GM13976 (cell line): ENCODE measurements at regions not wholly inside any gene's neighbourhood (a gene's known extent, or its start where the extent isn't known, plus 50 kb on each side); places are given as distances from the start of the nearest gene placed in this dataset.

ENCODE experiments used
- DNase-seq: peaks from one replicate; pipeline ENCODE4 v3.0.0; 2012; ENCODE audit warnings: low spot score
- CTCF ChIP-seq: IDR thresholded peaks from 2 replicates; pipeline ENCODE4 v1.5.1; 2012; ENCODE audit warnings: borderline replicate concordance, mild to moderate bottlenecking; ENCODE audit not compliant: insufficient read depth; ENCODE audit errors: extremely low read depth, missing control alignments, control extremely low read depth
- in situ Hi-C: fragments of 300-500 bp; cut with MboI; formaldehyde crosslinking; loops from one replicate; pipeline ENCODE4 v1.12.0; 2022; ENCODE audit warnings: low sequenced_read_pairs, mixed read lengths, inconsistent platforms; ENCODE audit not compliant: unreplicated experiment

DNA sequence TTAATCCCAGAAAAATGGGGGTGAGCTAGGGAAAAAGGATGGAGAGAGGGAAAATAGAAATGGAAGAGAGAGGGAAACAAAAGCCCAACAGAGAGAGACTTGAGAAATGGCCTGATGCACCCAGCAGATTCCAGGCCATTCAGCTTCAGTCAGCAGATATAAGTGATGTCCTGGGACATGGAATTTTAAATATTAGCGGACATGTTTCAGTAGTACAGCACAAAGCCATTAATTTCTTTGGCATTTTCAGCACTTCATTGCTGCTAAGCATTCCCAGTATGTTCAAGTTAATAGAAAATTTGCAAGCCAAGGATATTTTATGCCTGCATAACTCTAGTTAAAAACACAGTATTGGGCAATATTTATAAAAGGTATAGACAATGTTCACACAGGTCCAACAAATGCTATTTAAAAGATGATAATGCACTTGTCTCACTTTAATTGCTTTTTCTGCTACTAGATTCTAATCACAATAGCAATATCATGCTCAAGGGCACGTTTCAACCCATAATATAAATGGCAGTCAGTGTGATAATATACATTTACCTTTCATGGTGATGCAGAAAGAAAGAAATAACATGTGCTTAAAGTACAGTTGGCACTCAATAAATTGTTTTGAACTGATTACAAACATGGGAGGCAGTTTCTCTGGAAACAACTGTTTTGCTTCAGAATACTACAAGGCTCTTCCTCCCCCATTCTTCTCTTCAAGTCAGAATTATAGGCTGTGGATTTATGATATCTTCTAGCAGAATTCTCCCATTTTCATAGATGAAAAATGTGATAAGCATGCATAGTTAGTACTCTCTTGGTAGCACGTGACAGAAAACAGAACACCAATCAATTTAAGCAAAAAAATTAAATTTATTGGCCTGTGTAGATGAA is 108.1 kb upstream of the MAGI3 start:
- no peak for TF ChIP-seq CTCF
- no peak for DNase-seq
- in situ Hi-C loops: no loop called here

DNA sequence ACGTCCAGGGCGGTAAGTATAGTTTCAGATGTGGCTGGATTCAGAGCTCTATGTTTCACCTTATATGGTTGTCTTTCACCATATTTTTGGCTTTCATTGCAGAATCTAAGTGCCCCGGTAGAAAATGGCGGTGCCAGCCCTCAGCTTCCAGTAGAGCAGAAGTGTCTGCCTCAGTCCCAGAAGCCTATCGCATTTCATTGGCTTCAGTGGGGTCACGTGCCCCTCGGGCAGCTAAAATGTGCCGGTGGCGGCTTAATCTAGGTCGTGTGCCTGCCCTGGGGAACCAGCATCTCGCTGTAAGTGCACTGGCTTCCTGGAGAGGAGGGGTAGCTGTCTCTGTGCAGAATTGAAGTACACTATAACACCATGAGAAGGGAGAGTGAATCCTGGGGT is 107.4 kb upstream of the MAGI3 start:
- no peak for TF ChIP-seq CTCF
- in situ Hi-C loops: no loop called here
- no peak for DNase-seq

GRCh38 chr1:113283914-113284313 is 106.4 kb upstream of the MAGI3 start:
- DNase-seq: no peak
- in situ Hi-C loops: no loop called here
- TF ChIP-seq CTCF: no peak

- TF ChIP-seq CTCF: no peak
- in situ Hi-C loops: no loop called here
- DNase-seq: no peak
Observed at GRCh38 chr1:113286156-113286555, 104.2 kb upstream of the MAGI3 start.

DNA sequence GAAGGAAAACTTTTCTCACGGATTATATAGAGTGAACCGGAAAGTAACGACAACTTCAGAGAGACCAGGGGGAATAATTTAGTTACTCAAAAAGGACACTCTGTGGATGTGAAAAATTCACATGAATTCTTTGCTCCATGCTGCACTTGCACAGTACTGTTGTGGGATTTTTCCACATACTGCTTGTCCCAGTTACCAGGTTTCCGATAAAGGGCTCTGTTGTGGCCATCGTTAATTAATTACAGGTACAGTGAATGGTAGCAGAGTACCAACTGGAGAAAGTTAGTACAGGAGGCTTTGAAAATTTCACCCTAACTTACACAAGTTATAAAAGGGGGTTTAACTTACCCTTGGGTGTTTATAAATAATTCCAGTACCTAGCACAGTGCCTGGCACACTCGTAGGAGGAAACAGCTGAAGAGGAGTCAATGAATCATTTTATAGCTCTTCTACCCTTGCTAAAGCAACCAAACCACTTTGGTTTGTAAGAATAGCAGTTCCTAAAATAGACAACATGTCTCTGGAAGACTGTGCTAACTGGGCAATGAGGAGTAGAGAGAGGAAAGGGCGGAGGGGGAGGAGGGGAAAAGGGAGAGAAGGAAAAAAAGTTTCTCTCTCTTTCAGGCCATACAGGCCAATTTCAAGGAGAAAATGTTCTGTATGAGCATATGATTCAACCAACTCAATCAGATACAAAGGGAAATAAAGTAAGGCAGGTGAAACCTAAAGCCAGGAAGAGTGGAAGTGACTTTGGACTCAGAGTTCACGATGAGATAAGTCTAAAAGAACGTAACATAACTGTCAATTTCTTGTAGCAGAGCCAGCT is 98.3 kb upstream of the MAGI3 start:
- in situ Hi-C loops: no loop called here
- TF ChIP-seq CTCF: no peak
- DNase-seq: no peak

DNA sequence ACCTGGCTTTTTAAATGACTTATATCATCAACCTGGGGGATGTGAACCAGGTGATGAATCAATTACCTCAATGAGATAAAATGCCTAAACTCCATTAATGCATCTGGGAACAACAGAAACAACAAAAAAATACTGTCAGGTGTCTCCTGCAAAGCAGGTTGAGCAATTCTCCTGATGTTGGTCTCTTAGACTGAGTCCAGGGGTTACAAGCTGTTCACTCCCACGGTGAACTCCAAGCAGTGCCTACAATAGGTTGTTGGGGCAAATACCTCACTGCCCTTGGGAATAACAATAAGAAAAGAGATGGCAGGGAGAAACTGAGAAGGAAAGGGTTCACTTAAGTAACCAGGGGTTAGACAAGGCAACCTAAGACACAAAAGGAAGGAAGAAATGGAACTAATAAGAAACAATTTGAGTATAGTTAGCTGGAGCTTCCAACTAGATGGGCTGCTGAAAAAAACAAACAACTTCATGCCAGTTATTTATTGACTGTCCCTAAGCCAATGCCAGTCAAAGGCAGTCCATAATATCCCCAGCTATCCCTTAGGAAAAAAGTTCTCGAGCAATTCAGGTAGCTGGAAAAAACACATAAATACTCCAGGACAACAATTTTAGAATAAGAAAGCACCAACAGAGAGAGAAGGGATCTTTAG is 97.6 kb upstream of the MAGI3 start:
- TF ChIP-seq CTCF: no peak
- in situ Hi-C loops: no loop called here
- no peak for DNase-seq
